Pancreas (tissue), 10 donors: ENCODE measurements at regions not wholly inside any gene's neighbourhood (a gene's known extent, or its start where the extent isn't known, plus 50 kb on each side); places are given as distances from the start of the nearest gene placed in this dataset.
A peak's percentile ranks its signal among the peaks of the same experiment; 100 is the strongest.
"Not testable (repeated sequence)": the region's sequence is repeated elsewhere in the genome, so short reads cannot be mapped to it uniquely, and the experiment has no call there.

Source experiments
- ATAC-seq, 4 donors: fragments of 200-7000 bp; cut with Tn5 transposase; one replicate each; pipeline versions ENCODE4 v1.8.0 to v1.9.1; 2020; ENCODE audit warnings: mild to moderate bottlenecking in 4 of 4, moderate library complexity in 4 of 4
- DNase-seq, 6 donors: peaks; one replicate each; pipeline ENCODE4 v3.0.0-alpha.2; 2020
- FAIRE-seq: peaks from 2 replicates; lab custom pipeline; 2012; peaks lifted over from hg19 to GRCh38; lab: Jason Lieb, UNC
- H3K27ac ChIP-seq, 4 donors: fragments of 200-600 bp; sonication (generic); 1 replicate in 3 of 4; 2 replicates in 1 of 4; pipeline versions ENCODE4 v1.5.0 to v1.8.0; 2020
- H3K27me3 ChIP-seq, 4 donors: fragments of 200-600 bp; one replicate each; pipeline ENCODE4 v1.8.0; 2021
- H3K36me3 ChIP-seq, 3 donors: fragments of 200-600 bp; sonication (generic) in 1 of 3; one replicate each; pipeline versions ENCODE4 v1.5.0 to v1.8.0; 2020 to 2021
- H3K4me1 ChIP-seq, 3 donors: fragments of 200-600 bp; one replicate each; pipeline ENCODE4 v1.8.0; 2021
- H3K4me3 ChIP-seq, 4 donors: fragments of 200-600 bp; sonication (generic) in 2 of 4; one replicate each; pipeline versions ENCODE4 v1.5.0 to v1.8.0; 2020 to 2021
- H3K9me3 ChIP-seq, 4 donors: fragments of 200-600 bp; one replicate each; pipeline ENCODE4 v1.8.0; 2021
- CTCF ChIP-seq, 4 donors: fragments of 200-600 bp; sonication (generic) in 3 of 4; IDR thresholded peaks; one replicate each; pipeline versions ENCODE4 v1.5.0 to v1.8.0; 2021; ENCODE audit warnings: antibody characterized with exemption in 4 of 4
- WGBS, 2 donors: extraction: QIAGEN DNeasy Blood & Tissue Kit; methylation state at CpG; one replicate each; pipeline ENCODE4 v1.1.7; 2013; 5-methylcytosine and 5-hydroxymethylcytosine counted together
- intact Hi-C, 3 donors: fragments of 100-400 bp; cut with DNase I; formaldehyde crosslinking; loops; one replicate each; pipeline versions ENCODE4 v1.11.1 to v1.14.2; 2022
- donor health status: healthy with polysubstance abuse.
- donor health status: DM: no; HTN: no; CAD: no; lungs with moderate emphysema.
- donor health status: DM: no; HTN: no; CAD: no.
- donor health status: control.
- donor health status: control.
- donor health status: Bipolar disorder and iron deficiency.
- donor health status: DM: yes; HTN: yes; CAD: no.
- donor health status: DM: no; HTN: no; CAD: no.
- donor health status: DM: no; HTN: no; CAD: no.
- donor health status: DM: yes; HTN: yes; CAD: no.

GRCh38 chr10:62696798-62697197, 107.7 kb upstream of the ADO start:
- ATAC-seq (no peak), FAIRE-seq (no peak), DNase-seq (no peak)
- H3K4me3 ChIP-seq = no peak overlapping the region
- H3K4me1 ChIP-seq = no peaks in the 10 kb centered on the region
- WGBS, 2 donors = 45 to 50% methylated on average over 2 of the region's 2 CpGs
- no peak overlapping the region for H3K27ac ChIP-seq
- no peaks in the 10 kb centered on the region for H3K36me3 ChIP-seq
- no peaks in the 10 kb centered on the region for H3K9me3 ChIP-seq
- no peak for TF ChIP-seq CTCF (IDR thresholded peaks at IDR 0.05)
- no peaks in the 10 kb centered on the region for H3K27me3 ChIP-seq
- intact Hi-C loops = no loop called here

GRCh38 chr10:62699148-62699547, 105.4 kb upstream of the ADO start:
- Histone ChIP-seq H3K4me3 (no peak overlapping the region), H3K27ac (no peak overlapping the region), H3K27me3 (no peaks in the 10 kb centered on the region), H3K36me3 (no peaks in the 10 kb centered on the region), H3K4me1 (no peaks in the 10 kb centered on the region), H3K9me3 (no peaks in the 10 kb centered on the region)
- TF ChIP-seq CTCF (IDR thresholded peaks at IDR 0.05) = no peak
- FAIRE-seq = no peak
- intact Hi-C loops = no loop called here
- ATAC-seq = no peak
- no peak for DNase-seq

- H3K27ac ChIP-seq, H3K27me3 ChIP-seq, H3K36me3 ChIP-seq, H3K4me1 ChIP-seq, H3K4me3 ChIP-seq, H3K9me3 ChIP-seq, ATAC-seq, DNase-seq, FAIRE-seq: not testable (repeated sequence)
- intact Hi-C loops = loop anchor here in 1 of 3 donors (5.0 kb wide), 1 partner anchor 127 kb away; no protein-coding TSS in a partner anchor
- 71 to 88% methylated on average over 3 of the region's 3 CpGs for WGBS, 2 donors
Measured at GRCh38 chr10:62704121-62704520, 100.4 kb upstream of the ADO start.

- FAIRE-seq (no peak), DNase-seq (no peak), ATAC-seq (no peak)
- TF ChIP-seq CTCF (IDR thresholded peaks at IDR 0.05) = no peak
- 81 to 83% methylated on average over 2 of the region's 2 CpGs for WGBS, 2 donors
- H3K36me3 ChIP-seq = no peaks in the 10 kb centered on the region
- H3K4me3 ChIP-seq = no peak overlapping the region
- intact Hi-C loops = no loop called here
- no peaks in the 10 kb centered on the region for H3K9me3 ChIP-seq
- H3K27me3 ChIP-seq = no peaks in the 10 kb centered on the region
- H3K27ac ChIP-seq = no peak overlapping the region
- H3K4me1 ChIP-seq = no peaks in the 10 kb centered on the region
Measured at GRCh38 chr10:62705789-62706188, 98.7 kb upstream of the ADO start.

- no peak for DNase-seq
- no peak for FAIRE-seq
- Histone ChIP-seq H3K4me3 (no peak overlapping the region), H3K36me3 (no peaks in the 10 kb centered on the region), H3K27ac (no peak overlapping the region), H3K27me3 (no peaks in the 10 kb centered on the region), H3K9me3 (no peaks in the 10 kb centered on the region), H3K4me1 (no peaks in the 10 kb centered on the region)
- 75 to 91% methylated on average over 2 of the region's 2 CpGs for WGBS, 2 donors
- intact Hi-C loops = no loop called here
- TF ChIP-seq CTCF (IDR thresholded peaks at IDR 0.05) = no peak
- ATAC-seq = no peak
Measured at GRCh38 chr10:62707810-62708209, 96.7 kb upstream of the ADO start.

GRCh38 chr10:62708569-62708968, 96.0 kb upstream of the ADO start:
- DNase-seq (no peak), FAIRE-seq (no peak)
- H3K4me1 ChIP-seq = no peaks in the 10 kb centered on the region

More at GRCh38 chr10:62708569-62708968, 96.0 kb upstream of the ADO start:
- H3K27me3 ChIP-seq = no peaks in the 10 kb centered on the region
- no peaks in the 10 kb centered on the region for H3K36me3 ChIP-seq
- WGBS, 2 donors = 18 to 30% methylated on average over 4 of the region's 4 CpGs
- no peaks in the 10 kb centered on the region for H3K9me3 ChIP-seq
- TF ChIP-seq CTCF (IDR thresholded peaks at IDR 0.05) = no peak
- no peak overlapping the region for H3K4me3 ChIP-seq
- no peak overlapping the region for H3K27ac ChIP-seq
- intact Hi-C loops = no loop called here
- ATAC-seq = peak in 2 of 4 donors; percentile 44 to 53
